Thyroid gland (tissue), 4 donors: ENCODE measurements at regions not wholly inside any gene's neighbourhood (a gene's known extent, or its start where the extent isn't known, plus 50 kb on each side); places are given as distances from the start of the nearest gene placed in this dataset.

ENCODE experiments used
- DNase-seq, 2 donors: peaks; one replicate each; pipeline ENCODE4 v3.0.0-alpha.2; 2019
- H3K27ac ChIP-seq, 3 donors: fragments of 200-600 bp; sonication (generic); 1 replicate in 2 of 3; 2 replicates in 1 of 3; pipeline ENCODE4 v1.5.1; 2016 to 2019; ENCODE audit warnings: mild to moderate bottlenecking in 1 of 3, moderate library complexity in 1 of 3
- H3K27me3 ChIP-seq: fragments of 200-600 bp; sonication (generic); one replicate; pipeline ENCODE4 v1.5.1; 2019
- H3K36me3 ChIP-seq, 2 donors: fragments of 200-600 bp; sonication (generic); one replicate each; pipeline ENCODE4 v1.5.1; 2016 to 2019
- H3K4me1 ChIP-seq, 2 donors: fragments of 200-600 bp; sonication (generic); one replicate each; pipeline ENCODE4 v1.5.1; 2017 to 2019
- H3K4me3 ChIP-seq, 3 donors: fragments of 200-600 bp; sonication (generic); replicated peaks in 1 of 3; 1 replicate in 2 of 3; 2 replicates in 1 of 3; pipeline ENCODE4 v1.5.1; 2016; ENCODE audit warnings: mild to moderate bottlenecking in 1 of 3
- H3K9me3 ChIP-seq: fragments of 200-600 bp; sonication (generic); one replicate; pipeline ENCODE4 v1.5.1; 2017
- POLR2A ChIP-seq, 2 donors: fragments of 450-650 bp; IDR thresholded peaks; one replicate each; pipeline ENCODE4 v1.6.1; 2017; ENCODE audit warnings: antibody characterized with exemption in 2 of 2, mild to moderate bottlenecking in 2 of 2, moderate library complexity in 1 of 2
- WGBS, 2 donors: methylation state at CpG; one replicate each; pipeline ENCODE4 v1.1.5; 2017; 5-methylcytosine and 5-hydroxymethylcytosine counted together
- intact Hi-C: fragments of 100-400 bp; cut with DNase I; formaldehyde crosslinking; loops from one replicate; pipeline ENCODE4 v1.15.1; 2023
- TF ChIP-seq, protein P1 (sequence below), 6 experiments: fragments of 200-600 bp in 3 of 6; fragments of 450-650 bp in 3 of 6; sonication (generic) in 3 of 6; IDR thresholded peaks; one replicate each; pipeline ENCODE4 v1.5.1; 2016 to 2019; ENCODE audit warnings: antibody characterized with exemption in 6 of 6, mild to moderate bottlenecking in 2 of 6, inconsistent platforms in 1 of 6, moderate library complexity in 1 of 6

DNA sequence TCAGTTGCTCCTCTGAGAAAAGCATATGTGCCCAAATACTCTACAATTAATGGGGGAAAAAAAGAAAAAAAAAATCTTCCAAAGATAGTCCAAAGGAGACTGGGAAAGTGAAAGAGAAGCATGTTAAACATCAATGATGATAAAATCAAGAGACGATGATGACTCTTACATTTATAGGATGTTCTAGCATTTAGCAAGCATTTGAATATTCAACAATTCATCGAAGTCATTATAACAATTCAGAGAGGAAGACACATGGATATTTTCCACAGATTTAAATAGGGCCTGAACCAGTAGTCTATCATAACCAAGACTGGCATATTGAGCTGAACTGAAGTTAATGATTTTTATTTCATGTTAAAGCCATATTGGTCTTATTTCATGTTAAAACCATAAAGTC lies 528.4 kb downstream of the INHBA start:
- Histone ChIP-seq H3K27me3 (no peaks in the 10 kb centered on the region), H3K9me3 (no peaks in the 10 kb centered on the region), H3K4me3 (no peak overlapping the region), H3K27ac (no peak overlapping the region), H3K4me1 (no peaks in the 10 kb centered on the region), H3K36me3 (no peaks in the 10 kb centered on the region)
- DNase-seq: no peak
- intact Hi-C loops: no loop called here
- 92 to 95% methylated on average over 2 of the region's 2 CpGs for WGBS, 2 donors
- TF ChIP-seq, protein P1, sequence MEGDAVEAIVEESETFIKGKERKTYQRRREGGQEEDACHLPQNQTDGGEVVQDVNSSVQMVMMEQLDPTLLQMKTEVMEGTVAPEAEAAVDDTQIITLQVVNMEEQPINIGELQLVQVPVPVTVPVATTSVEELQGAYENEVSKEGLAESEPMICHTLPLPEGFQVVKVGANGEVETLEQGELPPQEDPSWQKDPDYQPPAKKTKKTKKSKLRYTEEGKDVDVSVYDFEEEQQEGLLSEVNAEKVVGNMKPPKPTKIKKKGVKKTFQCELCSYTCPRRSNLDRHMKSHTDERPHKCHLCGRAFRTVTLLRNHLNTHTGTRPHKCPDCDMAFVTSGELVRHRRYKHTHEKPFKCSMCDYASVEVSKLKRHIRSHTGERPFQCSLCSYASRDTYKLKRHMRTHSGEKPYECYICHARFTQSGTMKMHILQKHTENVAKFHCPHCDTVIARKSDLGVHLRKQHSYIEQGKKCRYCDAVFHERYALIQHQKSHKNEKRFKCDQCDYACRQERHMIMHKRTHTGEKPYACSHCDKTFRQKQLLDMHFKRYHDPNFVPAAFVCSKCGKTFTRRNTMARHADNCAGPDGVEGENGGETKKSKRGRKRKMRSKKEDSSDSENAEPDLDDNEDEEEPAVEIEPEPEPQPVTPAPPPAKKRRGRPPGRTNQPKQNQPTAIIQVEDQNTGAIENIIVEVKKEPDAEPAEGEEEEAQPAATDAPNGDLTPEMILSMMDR (IDR thresholded peaks at IDR 0.05): no peak
- no peak for TF ChIP-seq POLR2A (IDR thresholded peaks at IDR 0.05)

DNA sequence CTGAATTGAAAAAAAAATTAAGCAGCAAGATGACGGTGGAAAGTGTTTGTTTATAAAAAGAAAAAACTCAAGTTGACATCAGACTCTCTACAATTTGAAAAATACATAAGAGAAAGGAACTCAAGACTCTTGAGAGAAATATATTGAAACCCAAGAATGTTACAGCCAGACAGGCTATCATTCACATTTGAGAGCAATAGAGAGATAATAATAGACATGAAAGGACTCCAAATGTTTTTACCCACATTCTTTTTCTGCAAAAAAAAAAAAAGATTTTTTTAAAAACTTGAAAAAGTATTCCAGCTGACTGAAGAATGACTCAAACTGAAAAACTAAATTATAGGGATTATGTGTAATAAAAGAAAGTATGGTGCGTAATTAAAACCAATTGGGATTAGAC lies 532.4 kb downstream of the INHBA start:
- Histone ChIP-seq H3K27me3 (no peaks in the 10 kb centered on the region), H3K36me3 (no peaks in the 10 kb centered on the region), H3K27ac (no peak overlapping the region), H3K9me3 (no peaks in the 10 kb centered on the region), H3K4me3 (no peak overlapping the region), H3K4me1 (no peaks in the 10 kb centered on the region)
- TF ChIP-seq, protein P1 (IDR thresholded peaks at IDR 0.05): no peak
- no peak for TF ChIP-seq POLR2A (IDR thresholded peaks at IDR 0.05)
- intact Hi-C loops: no loop called here
- DNase-seq: no peak
- 77 to 83% methylated on average over 2 of the region's 2 CpGs for WGBS, 2 donors

DNA sequence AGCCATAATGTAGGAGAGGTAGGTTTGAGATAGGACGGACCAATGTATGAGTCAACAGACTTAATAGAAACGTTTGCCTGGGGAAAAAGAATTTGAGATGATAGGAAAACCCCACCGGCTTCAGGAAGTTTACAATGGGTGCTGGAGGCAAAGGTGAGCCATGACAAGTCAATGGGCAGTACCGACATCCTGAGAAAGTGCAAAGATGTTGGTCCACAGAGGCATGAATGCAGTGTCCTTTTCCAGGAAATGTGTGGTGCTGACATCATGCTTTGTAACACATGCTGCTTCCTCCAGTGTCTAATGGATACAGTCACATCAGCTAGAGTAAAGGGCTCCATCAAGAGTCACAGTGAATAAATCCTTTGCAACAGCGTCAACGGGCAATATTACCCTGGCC lies 533.6 kb downstream of the INHBA start:
- no peak for DNase-seq
- Histone ChIP-seq H3K27ac (no peak overlapping the region), H3K27me3 (no peaks in the 10 kb centered on the region), H3K9me3 (no peaks in the 10 kb centered on the region), H3K4me3 (no peak overlapping the region), H3K4me1 (no peaks in the 10 kb centered on the region), H3K36me3 (no peaks in the 10 kb centered on the region)
- TF ChIP-seq, protein P1 (IDR thresholded peaks at IDR 0.05): no peak
- no peak for TF ChIP-seq POLR2A (IDR thresholded peaks at IDR 0.05)
- 86 to 87% methylated on average over 6 of the region's 6 CpGs for WGBS, 2 donors
- intact Hi-C loops: no loop called here

DNA sequence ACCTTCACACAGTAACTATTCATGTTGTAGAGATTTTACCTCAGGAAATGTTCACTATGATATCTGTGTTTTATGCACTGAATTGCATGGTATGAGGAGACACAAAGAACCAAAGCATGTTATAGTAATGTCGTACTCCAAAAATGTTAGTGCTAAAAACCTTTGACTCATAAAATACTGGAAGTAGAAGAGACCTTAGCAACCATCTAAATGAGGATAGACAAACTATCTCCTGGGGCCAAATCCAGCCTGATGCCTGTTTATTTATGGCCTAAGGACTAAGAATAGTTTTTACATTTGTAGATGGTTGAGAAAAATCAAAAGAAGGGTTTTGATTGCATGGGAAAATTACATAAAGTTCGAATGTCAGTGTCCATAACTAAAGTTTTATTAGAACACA lies 535.1 kb downstream of the INHBA start:
- intact Hi-C loops: no loop called here
- 76 to 80% methylated on average over 2 of the region's 2 CpGs for WGBS, 2 donors
- no peaks in the 10 kb centered on the region for H3K27me3 ChIP-seq
- no peaks in the 10 kb centered on the region for H3K4me1 ChIP-seq
- H3K4me3 ChIP-seq: no peak overlapping the region
- no peaks in the 10 kb centered on the region for H3K9me3 ChIP-seq
- DNase-seq: no peak
- H3K27ac ChIP-seq: no peak overlapping the region
- no peak for TF ChIP-seq POLR2A (IDR thresholded peaks at IDR 0.05)
- TF ChIP-seq, protein P1 (IDR thresholded peaks at IDR 0.05): no peak
- H3K36me3 ChIP-seq: no peaks in the 10 kb centered on the region

DNA sequence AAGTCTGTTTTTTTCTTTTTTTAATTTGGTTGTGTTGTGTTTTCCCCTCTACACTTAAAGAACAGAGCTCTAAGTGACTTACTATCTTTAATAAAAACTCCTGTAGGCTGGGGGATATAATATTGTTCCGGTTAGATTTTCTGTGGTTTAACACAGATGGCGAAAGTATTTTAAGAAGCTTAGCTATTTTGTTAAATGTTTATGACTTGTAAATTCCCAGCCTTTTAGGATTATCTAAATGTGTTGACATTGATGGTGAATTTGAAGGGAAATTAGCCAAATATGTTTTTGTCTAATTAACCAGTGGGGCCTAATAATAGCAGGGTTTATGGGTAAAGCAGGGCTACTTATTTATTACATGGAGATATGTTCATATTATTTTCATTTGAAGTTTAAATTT lies 538.5 kb downstream of the INHBA start:
- H3K9me3 ChIP-seq: no peaks in the 10 kb centered on the region
- no peak for TF ChIP-seq POLR2A (IDR thresholded peaks at IDR 0.05)
- TF ChIP-seq, protein P1 (IDR thresholded peaks at IDR 0.05): no peak
- WGBS, 2 donors: 44 to 63% methylated on average over 2 of the region's 2 CpGs
- H3K27ac ChIP-seq: no peak overlapping the region
- H3K4me1 ChIP-seq: no peaks in the 10 kb centered on the region
- no peaks in the 10 kb centered on the region for H3K36me3 ChIP-seq
- H3K4me3 ChIP-seq: no peak overlapping the region
- DNase-seq: no peak
- no peaks in the 10 kb centered on the region for H3K27me3 ChIP-seq
- intact Hi-C loops: no loop called here
